CD8-positive, alpha-beta memory T cell (primary cell): ENCODE measurements at regions not wholly inside any gene's neighbourhood (a gene's known extent, or its start where the extent isn't known, plus 50 kb on each side); places are given as distances from the start of the nearest gene placed in this dataset.

ENCODE experiments used
- CTCF ChIA-PET: fragments of 350-600 bp; sonication (Branson Sonifier 250); formaldehyde crosslinking; loops from one replicate; lab custom pipeline; 2021; ENCODE audit warnings: antibody characterized with exemption; lab: Charles Lee
- POLR2A ChIA-PET: fragments of 350-600 bp; sonication (Branson Sonifier 250); formaldehyde crosslinking; loops from one replicate; lab custom pipeline; 2021; ENCODE audit warnings: antibody characterized with exemption; lab: Charles Lee
- DNase-seq, 5 donors: peaks; one replicate each; pipeline versions ENCODE4 v3.0.0 to v3.0.0-alpha.2; 2020 to 2022; ENCODE audit warnings: mixed read lengths in 1 of 5
- H3K27ac ChIP-seq: one replicate; pipeline ENCODE4 v1.7.0; 2013; ENCODE audit warnings: low read depth, mild to moderate bottlenecking, low read length, moderate library complexity
- H3K27me3 ChIP-seq: 2 replicates; pipeline ENCODE4 v1.7.0; 2013; ENCODE audit warnings: low read length, mild to moderate bottlenecking; ENCODE audit not compliant: insufficient read depth, poor library complexity, severe bottlenecking
- H3K36me3 ChIP-seq: 2 replicates; pipeline ENCODE4 v1.7.0; 2013; ENCODE audit warnings: mild to moderate bottlenecking, low read length, moderate library complexity; ENCODE audit not compliant: insufficient read depth
- H3K4me1 ChIP-seq: 2 replicates; pipeline ENCODE4 v1.7.0; 2013; ENCODE audit warnings: mild to moderate bottlenecking, low read length, moderate library complexity; ENCODE audit not compliant: insufficient read depth
- H3K4me3 ChIP-seq: 2 replicates; pipeline ENCODE4 v1.7.0; 2013; ENCODE audit warnings: mild to moderate bottlenecking, low read length
- H3K9me3 ChIP-seq: 2 replicates; pipeline ENCODE4 v1.7.0; 2013; ENCODE audit warnings: mild to moderate bottlenecking, low read length
- H3K27ac Mint-ChIP-seq, 8 donors: one replicate each; pipeline ENCODE4 v1.8.0; 2020 to 2021; ENCODE audit warnings: mixed read lengths in 8 of 8, mild to moderate bottlenecking in 6 of 8, inconsistent platforms in 3 of 8, moderate library complexity in 3 of 8
- H3K27me3 Mint-ChIP-seq, 2 donors: one replicate each; pipeline ENCODE4 v1.8.0; 2020 to 2021; ENCODE audit warnings: mixed read lengths in 2 of 2, mild to moderate bottlenecking in 1 of 2, moderate library complexity in 1 of 2
- H3K36me3 Mint-ChIP-seq, 3 donors: one replicate each; pipeline ENCODE4 v1.8.0; 2020 to 2021; ENCODE audit warnings: mixed read lengths in 3 of 3, inconsistent platforms in 1 of 3, mild to moderate bottlenecking in 1 of 3
- H3K4me1 Mint-ChIP-seq, 3 donors: one replicate each; pipeline ENCODE4 v1.8.0; 2020 to 2021; ENCODE audit warnings: mixed read lengths in 3 of 3, inconsistent platforms in 1 of 3, mild to moderate bottlenecking in 1 of 3
- H3K4me3 Mint-ChIP-seq, 7 donors: one replicate each; pipeline ENCODE4 v1.8.0; 2020 to 2021; ENCODE audit warnings: mixed read lengths in 7 of 7, mild to moderate bottlenecking in 6 of 7, moderate library complexity in 4 of 7, inconsistent platforms in 2 of 7
- H3K9me3 Mint-ChIP-seq, 5 donors: one replicate each; pipeline ENCODE4 v1.8.0; 2020 to 2022; ENCODE audit warnings: mixed read lengths in 5 of 5, mild to moderate bottlenecking in 3 of 5, moderate library complexity in 2 of 5, inconsistent platforms in 1 of 5

- no peaks in the 10 kb centered on the region for H3K36me3 Mint-ChIP-seq
- Histone ChIP-seq H3K4me1 (no peaks in the 10 kb centered on the region), H3K27ac (no peak overlapping the region), H3K4me3 (no peak overlapping the region), H3K9me3 (no peaks in the 10 kb centered on the region), H3K36me3 (no peaks in the 10 kb centered on the region), H3K27me3 (no peaks in the 10 kb centered on the region)
- no peaks in the 10 kb centered on the region for H3K27me3 Mint-ChIP-seq
- DNase-seq: no peak
- no peak overlapping the region for H3K27ac Mint-ChIP-seq
- CTCF ChIA-PET: no interaction called here
- H3K4me1 Mint-ChIP-seq: no peaks in the 10 kb centered on the region
- POLR2A ChIA-PET: no interaction called here
- no peak overlapping the region for H3K4me3 Mint-ChIP-seq
- H3K9me3 Mint-ChIP-seq: peaks cover under 1 to 11% (median 4%) of the 10 kb centered on the region in 5 donors
Measured at GRCh38 chr2:5365871-5366461, 326.2 kb upstream of the SOX11 start.

GRCh38 chr2:5367321-5367720 is 324.9 kb upstream of the SOX11 start:
- Histone ChIP-seq H3K36me3 (no peaks in the 10 kb centered on the region), H3K27ac (no peak overlapping the region), H3K9me3 (no peaks in the 10 kb centered on the region), H3K27me3 (no peaks in the 10 kb centered on the region), H3K4me3 (no peak overlapping the region), H3K4me1 (no peaks in the 10 kb centered on the region)
- Mint-ChIP-seq H3K27me3 (no peaks in the 10 kb centered on the region), H3K27ac (no peak overlapping the region), H3K36me3 (no peaks in the 10 kb centered on the region), H3K4me1 (no peaks in the 10 kb centered on the region), H3K9me3 (peaks cover 0 to 15% (median 4%) of the 10 kb centered on the region in 5 donors), H3K4me3 (no peak overlapping the region)
- no peak for DNase-seq
- CTCF ChIA-PET: no interaction called here
- POLR2A ChIA-PET: no interaction called here

GRCh38 chr2:5368263-5368662 is 323.9 kb upstream of the SOX11 start:
- H3K9me3 Mint-ChIP-seq: peaks cover 0 to 17% (median 4%) of the 10 kb centered on the region in 5 donors
- H3K4me1 ChIP-seq: no peaks in the 10 kb centered on the region
- ChIA-PET CTCF (no interaction called here), POLR2A (no interaction called here)
- no peak overlapping the region for H3K27ac ChIP-seq
- H3K4me1 Mint-ChIP-seq: no peaks in the 10 kb centered on the region
- H3K4me3 Mint-ChIP-seq: no peak overlapping the region
- DNase-seq: no peak
- no peaks in the 10 kb centered on the region for H3K27me3 ChIP-seq
- no peak overlapping the region for H3K4me3 ChIP-seq
- H3K36me3 Mint-ChIP-seq: no peaks in the 10 kb centered on the region
- H3K27me3 Mint-ChIP-seq: no peaks in the 10 kb centered on the region
- H3K36me3 ChIP-seq: no peaks in the 10 kb centered on the region
- no peak overlapping the region for H3K27ac Mint-ChIP-seq
- H3K9me3 ChIP-seq: no peaks in the 10 kb centered on the region

- H3K27ac Mint-ChIP-seq: no peak overlapping the region
Measured at GRCh38 chr2:5369510-5369909, 322.7 kb upstream of the SOX11 start.

GRCh38 chr2:5370158-5370557 is 322.0 kb upstream of the SOX11 start:
- no peak for DNase-seq
- H3K36me3 Mint-ChIP-seq: no peaks in the 10 kb centered on the region
- CTCF ChIA-PET: no interaction called here
- POLR2A ChIA-PET: no interaction called here
- H3K27ac ChIP-seq: no peak overlapping the region
- H3K4me1 ChIP-seq: no peaks in the 10 kb centered on the region
- H3K4me3 Mint-ChIP-seq: no peak overlapping the region
- no peak overlapping the region for H3K4me3 ChIP-seq
- H3K27ac Mint-ChIP-seq: no peak overlapping the region
- H3K9me3 Mint-ChIP-seq: peaks cover under 1 to 20% (median 3%) of the 10 kb centered on the region in 5 donors
- H3K4me1 Mint-ChIP-seq: no peaks in the 10 kb centered on the region
- no peaks in the 10 kb centered on the region for H3K36me3 ChIP-seq
- H3K9me3 ChIP-seq: no peaks in the 10 kb centered on the region
- H3K27me3 Mint-ChIP-seq: no peaks in the 10 kb centered on the region
- H3K27me3 ChIP-seq: no peaks in the 10 kb centered on the region

More at GRCh38 chr2:5369510-5369909, 322.7 kb upstream of the SOX11 start:
- Mint-ChIP-seq H3K9me3 (peaks cover 0 to 20% (median 4%) of the 10 kb centered on the region in 5 donors), H3K27me3 (no peaks in the 10 kb centered on the region), H3K36me3 (no peaks in the 10 kb centered on the region), H3K4me1 (no peaks in the 10 kb centered on the region), H3K4me3 (peak overlapping the region in 1 of 7 donors; percentile 24)
- Histone ChIP-seq H3K27me3 (no peaks in the 10 kb centered on the region), H3K4me3 (no peak overlapping the region), H3K9me3 (no peaks in the 10 kb centered on the region), H3K36me3 (no peaks in the 10 kb centered on the region), H3K4me1 (no peaks in the 10 kb centered on the region), H3K27ac (no peak overlapping the region)
- ChIA-PET POLR2A (no interaction called here), CTCF (no interaction called here)
- no peak for DNase-seq

GRCh38 chr2:5372141-5372540 is 320.0 kb upstream of the SOX11 start:
- H3K4me1 ChIP-seq: no peaks in the 10 kb centered on the region
- H3K27me3 ChIP-seq: no peaks in the 10 kb centered on the region
- H3K9me3 Mint-ChIP-seq: peaks cover 0 to 19% (median 4%) of the 10 kb centered on the region in 5 donors
- no peaks in the 10 kb centered on the region for H3K27me3 Mint-ChIP-seq
- DNase-seq: no peak
- no peaks in the 10 kb centered on the region for H3K36me3 Mint-ChIP-seq
- no peak overlapping the region for H3K27ac ChIP-seq
- H3K27ac Mint-ChIP-seq: no peak overlapping the region
- H3K4me3 Mint-ChIP-seq: no peak overlapping the region
- ChIA-PET CTCF (no interaction called here), POLR2A (no interaction called here)
- no peaks in the 10 kb centered on the region for H3K4me1 Mint-ChIP-seq
- H3K36me3 ChIP-seq: no peaks in the 10 kb centered on the region
- H3K4me3 ChIP-seq: no peak overlapping the region
- H3K9me3 ChIP-seq: no peaks in the 10 kb centered on the region

GRCh38 chr2:5373200-5373599 is 319.0 kb upstream of the SOX11 start:
- Mint-ChIP-seq H3K27ac (no peak overlapping the region), H3K4me3 (no peak overlapping the region), H3K4me1 (no peaks in the 10 kb centered on the region), H3K9me3 (peaks cover 0 to 17% (median 4%) of the 10 kb centered on the region in 5 donors), H3K36me3 (no peaks in the 10 kb centered on the region), H3K27me3 (no peaks in the 10 kb centered on the region)
- POLR2A ChIA-PET: no interaction called here
- Histone ChIP-seq H3K4me1 (no peaks in the 10 kb centered on the region), H3K27ac (no peak overlapping the region), H3K36me3 (no peaks in the 10 kb centered on the region), H3K4me3 (no peak overlapping the region), H3K9me3 (no peaks in the 10 kb centered on the region), H3K27me3 (no peaks in the 10 kb centered on the region)
- DNase-seq: no peak
- CTCF ChIA-PET: no interaction called here

- no peak overlapping the region for H3K4me3 Mint-ChIP-seq
- no peaks in the 10 kb centered on the region for H3K4me1 Mint-ChIP-seq
- no peaks in the 10 kb centered on the region for H3K27me3 Mint-ChIP-seq
- ChIA-PET CTCF (no interaction called here), POLR2A (no interaction called here)
- H3K36me3 Mint-ChIP-seq: no peaks in the 10 kb centered on the region
- Histone ChIP-seq H3K4me3 (no peak overlapping the region), H3K9me3 (no peaks in the 10 kb centered on the region), H3K27me3 (no peaks in the 10 kb centered on the region), H3K4me1 (no peaks in the 10 kb centered on the region), H3K27ac (no peak overlapping the region), H3K36me3 (no peaks in the 10 kb centered on the region)
- H3K9me3 Mint-ChIP-seq: peaks cover 0 to 14% (median 7%) of the 10 kb centered on the region in 5 donors
- no peak for DNase-seq
- no peak overlapping the region for H3K27ac Mint-ChIP-seq
Measured at GRCh38 chr2:5374762-5375161, 317.4 kb upstream of the SOX11 start.
